Smooth muscle cell (in vitro differentiated cells): ENCODE measurements at regions not wholly inside any gene's neighbourhood (a gene's known extent, or its start where the extent isn't known, plus 50 kb on each side); places are given as distances from the start of the nearest gene placed in this dataset.

Experiments used
- DNase-seq: peaks from one replicate; lab custom pipeline; 2025; ENCODE audit not compliant: unreplicated experiment; lab: John Stamatoyannopoulos, UW
- H2AFZ ChIP-seq: fragments of 200-600 bp; sonication (generic); 2 replicates; pipeline ENCODE4 v1.6.0; 2016; ENCODE audit warnings: antibody characterized with exemption, low read depth, mild to moderate bottlenecking
- H3F3A ChIP-seq: fragments of 200-600 bp; sonication (generic); 2 replicates; pipeline ENCODE4 v1.6.0; 2017; ENCODE audit warnings: antibody characterized with exemption, low read depth
- H3K27ac ChIP-seq: fragments of 200-600 bp; sonication (generic); 2 replicates; pipeline ENCODE4 v1.5.1; 2016; ENCODE audit warnings: low read depth, mild to moderate bottlenecking
- H3K27me3 ChIP-seq: fragments of 200-600 bp; sonication (generic); 2 replicates; pipeline ENCODE4 v1.6.1; 2016; ENCODE audit warnings: low read depth, mild to moderate bottlenecking
- H3K36me3 ChIP-seq: fragments of 200-600 bp; sonication (generic); 2 replicates; pipeline ENCODE4 v1.5.1; 2016; ENCODE audit warnings: low read depth
- H3K4me1 ChIP-seq: fragments of 200-600 bp; sonication (generic); 2 replicates; pipeline ENCODE4 v1.5.1; 2016; ENCODE audit warnings: low read depth
- H3K4me2 ChIP-seq: fragments of 200-600 bp; sonication (generic); 2 replicates; pipeline ENCODE4 v1.6.0; 2016; ENCODE audit warnings: mild to moderate bottlenecking
- H3K4me3 ChIP-seq: fragments of 200-600 bp; sonication (generic); 2 replicates; pipeline ENCODE4 v1.5.1; 2016; ENCODE audit warnings: mild to moderate bottlenecking
- H3K79me2 ChIP-seq: fragments of 200-600 bp; sonication (generic); 2 replicates; pipeline ENCODE4 v1.6.0; 2016; ENCODE audit warnings: low read depth, mild to moderate bottlenecking
- H3K9ac ChIP-seq: fragments of 200-600 bp; sonication (generic); 2 replicates; pipeline ENCODE4 v1.6.0; 2016; ENCODE audit warnings: low read depth
- H3K9me3 ChIP-seq: fragments of 200-600 bp; sonication (generic); replicated peaks from 2 replicates; pipeline ENCODE4 v1.5.1; 2016; ENCODE audit warnings: low read depth
- H4K20me1 ChIP-seq: fragments of 200-600 bp; sonication (generic); 2 replicates; pipeline ENCODE4 v1.6.0; 2016; ENCODE audit warnings: low read depth
- CTCF ChIP-seq: fragments of 200-600 bp; sonication (generic); IDR thresholded peaks from 2 replicates; pipeline ENCODE4 v1.5.1; 2017; ENCODE audit warnings: borderline replicate concordance, mild to moderate bottlenecking, antibody characterized with exemption; ENCODE audit not compliant: insufficient read depth, poor library complexity, severe bottlenecking
- WGBS: methylation state at CpG from one replicate; pipeline ENCODE4 v1.1.7; 2016; ENCODE audit warnings: low lambda C conversion rate; 5-methylcytosine and 5-hydroxymethylcytosine counted together

- 96% methylated on average over 20 of the region's 20 CpGs for WGBS
- no peaks in the 10 kb centered on the region for H4K20me1 ChIP-seq
Observed at GRCh38 chr6:97790926-97791590, 508.0 kb upstream of the MMS22L start.

GRCh38 chr6:97805596-97805995, 522.6 kb upstream of the MMS22L start:
- Histone ChIP-seq H3K4me3 (no peak overlapping the region), H3K4me1 (no peaks in the 10 kb centered on the region), H3K27ac (no peak overlapping the region), H2AFZ (no peak overlapping the region), H3K4me2 (no peak overlapping the region), H3K79me2 (no peaks in the 10 kb centered on the region), H3F3A (no peaks in the 10 kb centered on the region), H3K9ac (no peak overlapping the region), H3K9me3 (no peaks in the 10 kb centered on the region), H3K36me3 (no peaks in the 10 kb centered on the region), H3K27me3 (no peaks in the 10 kb centered on the region), H4K20me1 (no peaks in the 10 kb centered on the region)
- no peak for TF ChIP-seq CTCF
- DNase-seq: no peak

More at GRCh38 chr6:97790926-97791590, 508.0 kb upstream of the MMS22L start:
- no peaks in the 10 kb centered on the region for H3K4me1 ChIP-seq
- H3K9ac ChIP-seq: no peak overlapping the region
- H2AFZ ChIP-seq: no peak overlapping the region
- no peaks in the 10 kb centered on the region for H3F3A ChIP-seq
- no peaks in the 10 kb centered on the region for H3K9me3 ChIP-seq
- H3K79me2 ChIP-seq: no peaks in the 10 kb centered on the region
- H3K36me3 ChIP-seq: no peaks in the 10 kb centered on the region
- no peak for DNase-seq
- no peaks in the 10 kb centered on the region for H3K27me3 ChIP-seq
- no peak overlapping the region for H3K4me2 ChIP-seq
- no peak for TF ChIP-seq CTCF
- H3K4me3 ChIP-seq: no peak overlapping the region
- no peak overlapping the region for H3K27ac ChIP-seq

DNA sequence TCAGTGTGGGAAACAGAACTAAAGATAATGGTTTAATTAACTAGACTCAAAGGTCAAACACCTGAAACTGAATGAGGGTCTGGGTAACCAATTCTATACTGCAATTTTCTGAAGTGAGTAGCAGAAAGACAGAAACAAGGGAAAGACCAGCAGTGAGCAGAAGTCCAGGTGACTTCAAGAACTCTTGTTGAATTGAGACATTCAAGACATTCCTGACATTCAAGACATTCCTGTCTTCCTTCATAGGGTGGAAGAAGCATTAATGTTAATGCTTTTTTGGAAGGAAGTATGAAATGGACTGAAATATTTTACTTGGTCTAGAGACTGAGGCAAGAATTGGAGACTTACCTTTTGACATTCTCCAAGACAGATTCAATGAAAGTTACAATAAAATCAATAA, 529.9 kb upstream of the MMS22L start:
- no peaks in the 10 kb centered on the region for H4K20me1 ChIP-seq
- H3K4me1 ChIP-seq: peaks cover 7% of the 10 kb centered on the region
- no peak overlapping the region for H3K4me3 ChIP-seq
- no peak overlapping the region for H3K27ac ChIP-seq
- H3K36me3 ChIP-seq: no peaks in the 10 kb centered on the region
- no peaks in the 10 kb centered on the region for H3F3A ChIP-seq
- H3K79me2 ChIP-seq: no peaks in the 10 kb centered on the region
- DNase-seq: no peak
- H3K4me2 ChIP-seq: no peak overlapping the region
- H3K9me3 ChIP-seq: no peaks in the 10 kb centered on the region
- no peak for TF ChIP-seq CTCF
- no peaks in the 10 kb centered on the region for H3K27me3 ChIP-seq
- no peak overlapping the region for H2AFZ ChIP-seq
- no peak overlapping the region for H3K9ac ChIP-seq

GRCh38 chr6:97813889-97814567, 531.0 kb upstream of the MMS22L start:
- Histone ChIP-seq H4K20me1 (no peaks in the 10 kb centered on the region), H3K9me3 (no peaks in the 10 kb centered on the region), H3K27ac (no peak overlapping the region), H3K27me3 (no peaks in the 10 kb centered on the region), H3K79me2 (no peaks in the 10 kb centered on the region), H3K9ac (no peak overlapping the region), H3K4me2 (no peak overlapping the region), H3F3A (no peaks in the 10 kb centered on the region), H2AFZ (no peak overlapping the region), H3K4me1 (peaks cover 13% of the 10 kb centered on the region), H3K36me3 (no peaks in the 10 kb centered on the region), H3K4me3 (no peak overlapping the region)
- TF ChIP-seq CTCF: no peak
- WGBS: 87% methylated on average over 4 of the region's 4 CpGs
- DNase-seq: no peak
